ENCODE measurements at regions not wholly inside any gene's neighbourhood (a gene's known extent, or its start where the extent isn't known, plus 50 kb on each side); places are given as distances from the start of the nearest gene placed in this dataset.
"Not testable (repeated sequence)": the region's sequence is repeated elsewhere in the genome, so short reads cannot be mapped to it uniquely, and the experiment has no call there.

DNA sequence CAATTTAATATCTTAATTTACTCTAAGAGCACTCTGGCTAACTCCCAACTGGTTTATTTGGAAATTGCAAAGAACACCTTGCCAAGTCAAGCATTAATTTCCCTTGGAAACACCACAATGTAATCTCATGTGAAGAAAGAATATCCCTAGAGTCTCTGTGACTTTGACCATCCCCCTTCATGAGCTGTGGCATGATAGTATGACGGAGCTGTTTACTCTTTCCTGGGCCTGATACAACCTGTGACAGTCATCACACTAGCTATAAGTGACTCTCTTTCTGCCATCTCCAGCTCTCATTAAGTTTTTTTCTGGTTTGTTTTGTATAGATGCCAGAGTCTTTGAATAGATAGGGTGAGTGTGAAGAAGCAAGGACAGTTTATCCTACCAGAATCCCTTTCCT is 470.3 kb upstream of the JARID2 start:
- H3K9me3 ChIP-seq (ENCODE audit: severe bottlenecking) = no peaks in the 10 kb centered on the region
- H3K27me3 ChIP-seq (ENCODE audit: insufficient read depth, poor library complexity, severe bottlenecking) = no peaks in the 10 kb centered on the region
- no peaks in the 10 kb centered on the region for H3K36me3 ChIP-seq (ENCODE audit: low read depth)
- H3K4me1 ChIP-seq (ENCODE audit: insufficient read depth, poor library complexity, severe bottlenecking) = no peaks in the 10 kb centered on the region
- ATAC-seq (ENCODE audit: low read depth) = no peak
- TF ChIP-seq, protein P1, sequence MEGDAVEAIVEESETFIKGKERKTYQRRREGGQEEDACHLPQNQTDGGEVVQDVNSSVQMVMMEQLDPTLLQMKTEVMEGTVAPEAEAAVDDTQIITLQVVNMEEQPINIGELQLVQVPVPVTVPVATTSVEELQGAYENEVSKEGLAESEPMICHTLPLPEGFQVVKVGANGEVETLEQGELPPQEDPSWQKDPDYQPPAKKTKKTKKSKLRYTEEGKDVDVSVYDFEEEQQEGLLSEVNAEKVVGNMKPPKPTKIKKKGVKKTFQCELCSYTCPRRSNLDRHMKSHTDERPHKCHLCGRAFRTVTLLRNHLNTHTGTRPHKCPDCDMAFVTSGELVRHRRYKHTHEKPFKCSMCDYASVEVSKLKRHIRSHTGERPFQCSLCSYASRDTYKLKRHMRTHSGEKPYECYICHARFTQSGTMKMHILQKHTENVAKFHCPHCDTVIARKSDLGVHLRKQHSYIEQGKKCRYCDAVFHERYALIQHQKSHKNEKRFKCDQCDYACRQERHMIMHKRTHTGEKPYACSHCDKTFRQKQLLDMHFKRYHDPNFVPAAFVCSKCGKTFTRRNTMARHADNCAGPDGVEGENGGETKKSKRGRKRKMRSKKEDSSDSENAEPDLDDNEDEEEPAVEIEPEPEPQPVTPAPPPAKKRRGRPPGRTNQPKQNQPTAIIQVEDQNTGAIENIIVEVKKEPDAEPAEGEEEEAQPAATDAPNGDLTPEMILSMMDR (IDR thresholded peaks at IDR 0.05; ENCODE audit: poor library complexity, severe bottlenecking) = no peak
- H3K27ac ChIP-seq (ENCODE audit: poor library complexity, severe bottlenecking) = no peak overlapping the region
- DNase-seq (ENCODE audit: low spot score) = no peak
- no peak overlapping the region for H3K4me3 ChIP-seq (ENCODE audit: severe bottlenecking)

DNA sequence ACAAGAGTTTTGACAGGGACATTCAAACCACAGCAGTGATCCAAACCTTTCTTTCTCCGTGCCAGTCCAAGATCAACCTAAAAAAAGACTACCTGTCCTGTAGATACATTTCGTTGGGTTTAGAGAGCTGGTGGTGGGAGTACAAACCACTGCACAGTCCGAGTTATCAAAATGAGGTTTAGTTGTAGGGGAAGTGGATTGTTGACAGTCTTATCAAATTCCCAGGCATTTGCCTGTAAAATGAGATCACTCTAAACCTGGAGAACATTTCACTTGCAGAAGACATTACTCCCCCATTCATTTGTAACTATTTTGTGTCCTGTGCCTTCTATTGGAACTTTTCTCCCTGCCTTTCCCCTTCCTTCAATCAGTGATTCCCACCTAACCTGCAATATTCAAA is 469.6 kb upstream of the JARID2 start:
- DNase-seq (ENCODE audit: low spot score) (no peak), ATAC-seq (ENCODE audit: low read depth) (no peak)
- no peaks in the 10 kb centered on the region for H3K27me3 ChIP-seq (ENCODE audit: insufficient read depth, poor library complexity, severe bottlenecking)
- TF ChIP-seq, protein P1 (IDR thresholded peaks at IDR 0.05; ENCODE audit: poor library complexity, severe bottlenecking) = no peak
- no peaks in the 10 kb centered on the region for H3K9me3 ChIP-seq (ENCODE audit: severe bottlenecking)
- H3K4me1 ChIP-seq (ENCODE audit: insufficient read depth, poor library complexity, severe bottlenecking) = no peaks in the 10 kb centered on the region
- H3K36me3 ChIP-seq (ENCODE audit: low read depth) = no peaks in the 10 kb centered on the region
- H3K4me3 ChIP-seq (ENCODE audit: severe bottlenecking) = no peak overlapping the region
- H3K27ac ChIP-seq (ENCODE audit: poor library complexity, severe bottlenecking) = no peak overlapping the region

DNA sequence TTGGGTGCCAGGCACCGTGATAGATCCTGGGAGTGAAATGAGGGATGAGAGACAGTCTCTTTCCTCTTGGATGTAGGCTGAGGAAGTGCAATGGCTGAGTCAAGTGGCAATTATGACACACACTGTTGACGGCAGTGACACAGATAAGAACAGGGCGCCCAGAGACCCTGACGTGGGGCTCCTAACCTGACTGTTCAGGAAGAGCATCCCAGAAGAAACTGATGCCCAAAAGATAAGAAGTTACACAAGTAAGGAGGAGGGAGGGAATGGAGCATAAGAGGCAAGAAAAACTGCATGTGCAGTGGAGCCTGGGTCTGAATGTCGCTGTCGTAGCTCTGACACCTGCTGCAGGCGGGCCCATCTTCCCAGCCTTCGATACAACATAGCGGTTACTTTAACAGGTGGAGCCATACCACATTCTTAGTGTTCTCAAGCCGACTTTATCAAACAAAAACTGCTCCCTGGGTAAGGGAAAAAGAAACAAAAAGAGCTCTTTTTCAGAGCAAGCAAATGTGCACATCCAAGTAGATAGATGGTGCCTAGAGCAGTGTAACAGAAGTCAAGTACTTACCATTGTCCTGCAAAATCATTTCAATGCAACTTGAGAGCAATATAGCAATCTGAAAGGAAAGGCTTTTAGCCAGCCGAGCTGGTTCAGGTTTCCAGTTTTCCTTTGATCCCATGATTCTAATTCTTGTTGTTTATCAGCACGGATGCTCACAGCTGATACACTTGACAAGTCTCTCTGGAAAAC is 463.9 kb upstream of the JARID2 start:
- DNase-seq (ENCODE audit: low spot score) = no peak
- TF ChIP-seq, protein P1 (IDR thresholded peaks at IDR 0.05; ENCODE audit: poor library complexity, severe bottlenecking) = no peak
- no peaks in the 10 kb centered on the region for H3K36me3 ChIP-seq (ENCODE audit: low read depth)
- H3K4me1 ChIP-seq (ENCODE audit: insufficient read depth, poor library complexity, severe bottlenecking) = no peaks in the 10 kb centered on the region
- no peaks in the 10 kb centered on the region for H3K27me3 ChIP-seq (ENCODE audit: insufficient read depth, poor library complexity, severe bottlenecking)
- H3K9me3 ChIP-seq (ENCODE audit: severe bottlenecking) = no peaks in the 10 kb centered on the region
- no peak for ATAC-seq (ENCODE audit: low read depth)
- no peak overlapping the region for H3K27ac ChIP-seq (ENCODE audit: poor library complexity, severe bottlenecking)
- H3K4me3 ChIP-seq (ENCODE audit: severe bottlenecking) = no peak overlapping the region

DNA sequence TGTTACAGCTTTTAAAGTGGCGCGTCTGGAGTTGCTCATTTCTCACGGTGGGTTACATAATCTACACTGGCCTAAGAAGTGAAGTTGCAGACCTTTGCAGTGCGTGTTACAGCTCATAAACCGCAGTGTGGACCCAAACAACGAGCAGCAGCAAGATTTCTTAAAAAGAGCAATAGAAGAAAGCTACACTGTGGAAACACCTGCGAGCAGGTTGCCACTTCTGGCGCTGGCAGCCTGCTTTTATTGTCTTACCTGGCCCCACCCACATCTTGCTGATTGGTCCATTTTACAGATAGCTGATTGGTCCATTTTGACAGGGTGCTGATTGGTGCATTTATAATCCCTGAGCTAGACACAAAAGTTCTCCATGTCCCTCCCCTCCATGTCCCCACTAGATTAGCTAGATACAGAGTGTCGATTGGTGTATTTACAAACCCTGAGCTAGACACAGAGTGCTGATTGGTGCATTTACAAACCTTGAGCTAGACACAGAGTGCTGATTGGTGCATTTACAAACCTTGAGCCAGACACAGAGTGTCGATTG is 462.9 kb upstream of the JARID2 start:
- H3K27me3 ChIP-seq (ENCODE audit: insufficient read depth, poor library complexity, severe bottlenecking); H3K4me1 ChIP-seq (ENCODE audit: insufficient read depth, poor library complexity, severe bottlenecking); H3K36me3 ChIP-seq (ENCODE audit: low read depth); DNase-seq (ENCODE audit: low spot score); H3K9me3 ChIP-seq (ENCODE audit: severe bottlenecking); H3K27ac ChIP-seq (ENCODE audit: poor library complexity, severe bottlenecking); ATAC-seq (ENCODE audit: low read depth); H3K4me3 ChIP-seq (ENCODE audit: severe bottlenecking): not testable (repeated sequence)

DNA sequence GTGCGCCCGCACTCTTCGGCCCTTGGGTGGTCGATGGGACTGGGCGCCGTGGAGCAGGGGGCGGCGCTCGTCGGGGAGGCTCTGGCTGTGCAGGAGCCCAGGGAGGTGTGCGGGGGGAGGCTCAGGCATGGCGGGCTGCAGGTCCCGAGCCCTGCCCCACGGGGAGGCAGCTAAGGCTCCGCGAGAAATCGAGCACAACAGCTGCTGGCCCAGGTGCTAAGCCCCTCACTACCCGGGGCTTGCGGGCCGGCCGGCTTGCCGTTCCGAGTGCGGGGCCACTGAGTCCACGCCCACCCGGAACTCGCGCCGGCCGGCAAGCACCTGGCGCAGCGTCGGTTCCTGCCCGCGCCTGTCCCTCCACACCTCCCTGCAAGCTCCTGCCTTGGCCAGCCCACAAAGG is 462.3 kb upstream of the JARID2 start:
- DNase-seq (ENCODE audit: low spot score) (no peak), ATAC-seq (ENCODE audit: low read depth) (no peak)
- TF ChIP-seq, protein P1 (IDR thresholded peaks at IDR 0.05; ENCODE audit: poor library complexity, severe bottlenecking) = no peak
- Histone ChIP-seq H3K36me3 (ENCODE audit: low read depth) (no peaks in the 10 kb centered on the region), H3K4me1 (ENCODE audit: insufficient read depth, poor library complexity, severe bottlenecking) (no peaks in the 10 kb centered on the region), H3K9me3 (ENCODE audit: severe bottlenecking) (no peaks in the 10 kb centered on the region), H3K4me3 (ENCODE audit: severe bottlenecking) (no peak overlapping the region), H3K27ac (ENCODE audit: poor library complexity, severe bottlenecking) (no peak overlapping the region), H3K27me3 (ENCODE audit: insufficient read depth, poor library complexity, severe bottlenecking) (no peaks in the 10 kb centered on the region)
